ENCODE measurements at regions not wholly inside any gene's neighbourhood (a gene's known extent, or its start where the extent isn't known, plus 50 kb on each side); places are given as distances from the start of the nearest gene placed in this dataset.
"Not testable (repeated sequence)": the region's sequence is repeated elsewhere in the genome, so short reads cannot be mapped to it uniquely, and the experiment has no call there.

DNA sequence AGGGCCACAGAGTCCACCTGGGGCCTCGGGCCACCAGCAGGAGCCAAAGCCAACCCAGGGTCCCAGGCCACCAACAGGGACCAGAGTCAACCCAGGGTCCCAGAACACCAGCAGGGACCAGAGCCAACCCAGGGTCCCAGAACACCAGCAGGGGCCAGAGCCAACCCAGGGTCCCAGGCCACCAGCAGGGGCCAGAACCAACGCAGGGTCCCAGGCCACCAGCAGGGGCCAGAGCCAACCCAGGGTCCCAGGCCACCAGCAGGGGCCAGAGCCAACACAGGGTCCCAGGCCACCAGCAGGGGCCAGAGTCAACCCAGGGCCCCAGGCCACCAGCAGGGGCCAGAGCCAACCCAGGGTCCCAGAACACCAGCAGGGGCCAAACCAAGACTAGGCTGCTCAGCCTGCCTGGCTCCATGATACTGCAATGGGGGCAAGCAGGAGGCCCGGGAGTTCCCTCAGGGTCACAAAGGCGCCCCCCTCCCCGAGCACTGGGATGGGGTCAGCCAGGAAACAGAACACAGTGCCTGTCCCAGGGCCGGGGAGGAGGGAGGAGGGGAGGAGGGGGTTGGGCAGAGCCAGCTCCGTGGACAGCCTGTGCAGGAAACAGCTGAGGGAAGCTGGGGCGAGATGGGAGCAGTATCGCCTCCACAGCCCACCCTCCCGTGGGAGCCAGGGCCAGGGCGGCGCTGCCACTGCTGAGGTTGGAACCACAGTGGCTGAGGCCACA is 62.0 kb upstream of the PRR5 start:
- WGBS = 53% methylated on average over 12 of the region's 12 CpGs
- Histone ChIP-seq H3K9me3 (ENCODE audit: control insufficient read depth in 4 of 4, low read length in 3 of 4) (no peaks in the 10 kb centered on the region), H3K9ac (ENCODE audit: low read depth in 1 of 2, low read length in 2 of 2) (no peak overlapping the region), H3K27me3 (ENCODE audit: control insufficient read depth in 4 of 4, insufficient read depth in 4 of 4, low read length in 3 of 4) (no peaks in the 10 kb centered on the region), H3K4me1 (ENCODE audit: control insufficient read depth in 4 of 4, insufficient read depth in 4 of 4, low read length in 3 of 4) (no peaks in the 10 kb centered on the region), H3K4me3 (ENCODE audit: low read depth in 1 of 3, low read length in 3 of 3) (no peak overlapping the region), H3K36me3 (ENCODE audit: control insufficient read depth in 4 of 4, insufficient read depth in 3 of 4, low read depth in 1 of 4, low read length in 3 of 4) (no peaks in the 10 kb centered on the region), H3K27ac (ENCODE audit: low read depth in 1 of 2, low read length in 2 of 2) (peak overlapping the region; percentile 56 to 63)
- TF ChIP-seq HNF4G (IDR thresholded peaks at IDR 0.05) = no peak
- TF ChIP-seq YY1 (IDR thresholded peaks at IDR 0.05) = no peak
- no peak for TF ChIP-seq JUND (IDR thresholded peaks at IDR 0.05)
- TF ChIP-seq FOXA2 (IDR thresholded peaks at IDR 0.05) = no peak
- TF ChIP-seq, protein P1, sequence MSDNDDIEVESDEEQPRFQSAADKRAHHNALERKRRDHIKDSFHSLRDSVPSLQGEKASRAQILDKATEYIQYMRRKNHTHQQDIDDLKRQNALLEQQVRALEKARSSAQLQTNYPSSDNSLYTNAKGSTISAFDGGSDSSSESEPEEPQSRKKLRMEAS (IDR thresholded peaks at IDR 0.05) = no peak
- TF ChIP-seq NR2F2 (IDR thresholded peaks at IDR 0.05) = peak; percentile 69
- TF ChIP-seq RXRA (IDR thresholded peaks at IDR 0.05) = peak in 1 of 2 donors; percentile 38
- TF ChIP-seq, protein P2, sequence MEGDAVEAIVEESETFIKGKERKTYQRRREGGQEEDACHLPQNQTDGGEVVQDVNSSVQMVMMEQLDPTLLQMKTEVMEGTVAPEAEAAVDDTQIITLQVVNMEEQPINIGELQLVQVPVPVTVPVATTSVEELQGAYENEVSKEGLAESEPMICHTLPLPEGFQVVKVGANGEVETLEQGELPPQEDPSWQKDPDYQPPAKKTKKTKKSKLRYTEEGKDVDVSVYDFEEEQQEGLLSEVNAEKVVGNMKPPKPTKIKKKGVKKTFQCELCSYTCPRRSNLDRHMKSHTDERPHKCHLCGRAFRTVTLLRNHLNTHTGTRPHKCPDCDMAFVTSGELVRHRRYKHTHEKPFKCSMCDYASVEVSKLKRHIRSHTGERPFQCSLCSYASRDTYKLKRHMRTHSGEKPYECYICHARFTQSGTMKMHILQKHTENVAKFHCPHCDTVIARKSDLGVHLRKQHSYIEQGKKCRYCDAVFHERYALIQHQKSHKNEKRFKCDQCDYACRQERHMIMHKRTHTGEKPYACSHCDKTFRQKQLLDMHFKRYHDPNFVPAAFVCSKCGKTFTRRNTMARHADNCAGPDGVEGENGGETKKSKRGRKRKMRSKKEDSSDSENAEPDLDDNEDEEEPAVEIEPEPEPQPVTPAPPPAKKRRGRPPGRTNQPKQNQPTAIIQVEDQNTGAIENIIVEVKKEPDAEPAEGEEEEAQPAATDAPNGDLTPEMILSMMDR (IDR thresholded peaks at IDR 0.05; ENCODE audit: low read depth, low read length, missing input control) = no peak
- TF ChIP-seq, protein P3, sequence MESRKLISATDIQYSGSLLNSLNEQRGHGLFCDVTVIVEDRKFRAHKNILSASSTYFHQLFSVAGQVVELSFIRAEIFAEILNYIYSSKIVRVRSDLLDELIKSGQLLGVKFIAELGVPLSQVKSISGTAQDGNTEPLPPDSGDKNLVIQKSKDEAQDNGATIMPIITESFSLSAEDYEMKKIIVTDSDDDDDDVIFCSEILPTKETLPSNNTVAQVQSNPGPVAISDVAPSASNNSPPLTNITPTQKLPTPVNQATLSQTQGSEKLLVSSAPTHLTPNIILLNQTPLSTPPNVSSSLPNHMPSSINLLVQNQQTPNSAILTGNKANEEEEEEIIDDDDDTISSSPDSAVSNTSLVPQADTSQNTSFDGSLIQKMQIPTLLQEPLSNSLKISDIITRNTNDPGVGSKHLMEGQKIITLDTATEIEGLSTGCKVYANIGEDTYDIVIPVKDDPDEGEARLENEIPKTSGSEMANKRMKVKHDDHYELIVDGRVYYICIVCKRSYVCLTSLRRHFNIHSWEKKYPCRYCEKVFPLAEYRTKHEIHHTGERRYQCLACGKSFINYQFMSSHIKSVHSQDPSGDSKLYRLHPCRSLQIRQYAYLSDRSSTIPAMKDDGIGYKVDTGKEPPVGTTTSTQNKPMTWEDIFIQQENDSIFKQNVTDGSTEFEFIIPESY (IDR thresholded peaks at IDR 0.05) = no peak
- TF ChIP-seq, protein P4, sequence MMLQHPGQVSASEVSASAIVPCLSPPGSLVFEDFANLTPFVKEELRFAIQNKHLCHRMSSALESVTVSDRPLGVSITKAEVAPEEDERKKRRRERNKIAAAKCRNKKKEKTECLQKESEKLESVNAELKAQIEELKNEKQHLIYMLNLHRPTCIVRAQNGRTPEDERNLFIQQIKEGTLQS (IDR thresholded peaks at IDR 0.05) = no peak
- no peak for TF ChIP-seq RAD21 (IDR thresholded peaks at IDR 0.05)
- no peak for TF ChIP-seq TAF1 (conservative IDR thresholded peaks at IDR 0.05)
- no peak for TF ChIP-seq FOXA1 (IDR thresholded peaks at IDR 0.05)
- no peak for TF ChIP-seq EGR1 (IDR thresholded peaks at IDR 0.05; ENCODE audit: low read depth in 2 of 2)
- no peak for TF ChIP-seq HNF4A (conservative IDR thresholded peaks at IDR 0.05)
- peak; percentile 21 for TF ChIP-seq SP1 (IDR thresholded peaks at IDR 0.05)
- DNase-seq (ENCODE audit: low spot score) = peak; percentile 20

DNA sequence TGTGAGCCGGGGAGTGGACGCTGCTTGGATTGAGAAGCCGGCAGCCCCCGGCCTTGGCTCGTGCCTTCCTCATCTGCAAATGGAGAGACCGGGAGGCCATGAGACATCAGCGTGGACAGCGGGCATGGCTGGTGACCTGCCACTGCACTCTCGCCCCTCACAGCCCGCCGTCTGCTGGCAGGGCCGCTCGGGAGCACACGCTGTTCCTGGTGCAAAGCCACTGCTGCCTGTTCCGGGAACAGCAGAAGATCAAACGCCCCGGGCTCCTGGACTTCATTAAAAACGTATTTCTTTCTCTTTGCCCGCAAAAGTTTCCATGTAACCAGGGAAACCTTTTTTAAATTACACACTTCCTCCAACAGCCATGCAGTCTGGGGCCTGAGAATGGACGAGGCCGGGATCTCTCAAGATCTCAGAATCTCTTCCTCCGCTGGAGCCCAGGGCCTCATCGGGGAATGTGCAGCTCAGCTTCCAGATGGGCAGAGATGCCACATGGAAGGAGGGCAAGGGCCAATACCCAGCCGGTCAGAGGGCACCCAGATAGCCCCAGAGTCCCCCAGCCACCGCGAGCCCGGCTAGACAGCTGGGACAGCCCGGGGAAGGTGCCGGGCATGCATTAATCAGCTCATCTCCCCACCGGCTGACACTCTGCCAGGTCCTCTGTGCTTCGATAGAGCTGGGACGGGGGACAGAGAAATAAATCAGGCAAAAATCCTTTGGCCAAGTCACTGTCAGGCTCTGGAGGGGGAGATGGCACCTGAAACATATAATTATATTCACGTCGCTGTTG is 62.8 kb upstream of the PRR5 start:
- peak; percentile 31 for DNase-seq (ENCODE audit: low spot score)
- Histone ChIP-seq H3K27ac (ENCODE audit: low read depth in 1 of 2, low read length in 2 of 2) (peak overlapping the region; percentile 56 to 63), H3K4me1 (ENCODE audit: control insufficient read depth in 4 of 4, insufficient read depth in 4 of 4, low read length in 3 of 4) (no peaks in the 10 kb centered on the region), H3K36me3 (ENCODE audit: control insufficient read depth in 4 of 4, insufficient read depth in 3 of 4, low read depth in 1 of 4, low read length in 3 of 4) (no peaks in the 10 kb centered on the region), H3K27me3 (ENCODE audit: control insufficient read depth in 4 of 4, insufficient read depth in 4 of 4, low read length in 3 of 4) (no peaks in the 10 kb centered on the region), H3K9ac (ENCODE audit: low read depth in 1 of 2, low read length in 2 of 2) (no peak overlapping the region), H3K9me3 (ENCODE audit: control insufficient read depth in 4 of 4, low read length in 3 of 4) (no peaks in the 10 kb centered on the region), H3K4me3 (ENCODE audit: low read depth in 1 of 3, low read length in 3 of 3) (no peak overlapping the region)
- peak; percentile 56 for TF ChIP-seq NR2F2 (IDR thresholded peaks at IDR 0.05)
- TF ChIP-seq RXRA (IDR thresholded peaks at IDR 0.05) = peak in 1 of 2 donors; percentile 29
- peak; percentile 34 for TF ChIP-seq SP1 (IDR thresholded peaks at IDR 0.05)
- no peak for TF ChIP-seq GABPA (IDR thresholded peaks at IDR 0.05 in 1 of 2, conservative IDR thresholded peaks at IDR 0.05 in 1 of 2)
- WGBS = 78% methylated on average over 34 of the region's 34 CpGs

DNA sequence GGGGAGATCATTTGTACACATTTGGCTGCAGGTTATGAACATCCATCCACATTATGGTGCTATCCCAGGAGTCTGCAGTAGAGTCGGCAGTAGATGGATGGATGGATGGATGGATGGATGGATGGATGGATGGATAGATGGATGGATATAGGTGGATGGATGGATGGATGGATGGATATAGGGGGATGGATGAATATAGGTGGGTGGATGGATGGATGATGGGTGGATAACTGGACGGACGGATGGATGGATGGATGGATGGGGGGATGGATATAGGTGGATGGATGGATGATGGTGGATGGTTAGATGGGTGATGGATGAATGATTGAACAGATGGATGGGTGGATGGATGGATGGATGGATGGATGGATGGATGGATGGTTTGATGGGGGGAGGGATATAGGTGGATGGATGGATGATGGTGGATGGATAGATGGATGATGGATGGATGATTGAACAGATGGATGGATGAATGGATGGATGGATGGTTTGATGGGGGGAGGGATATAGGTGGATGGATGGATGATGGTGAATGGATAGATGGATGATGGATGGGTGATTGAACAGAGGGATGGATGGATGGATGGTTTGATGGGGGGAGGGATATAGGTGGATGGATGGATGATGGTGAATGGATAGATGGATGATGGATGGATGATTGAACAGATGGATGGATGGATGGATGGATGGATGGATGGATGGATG is 65.3 kb upstream of the PRR5 start:
- not testable (repeated sequence) for H3K4me3 ChIP-seq (ENCODE audit: low read depth in 1 of 3, low read length in 3 of 3); H3K27me3 ChIP-seq (ENCODE audit: control insufficient read depth in 4 of 4, insufficient read depth in 4 of 4, low read length in 3 of 4); H3K36me3 ChIP-seq (ENCODE audit: control insufficient read depth in 4 of 4, insufficient read depth in 3 of 4, low read depth in 1 of 4, low read length in 3 of 4); H3K4me1 ChIP-seq (ENCODE audit: control insufficient read depth in 4 of 4, insufficient read depth in 4 of 4, low read length in 3 of 4); H3K9ac ChIP-seq (ENCODE audit: low read depth in 1 of 2, low read length in 2 of 2); H3K9me3 ChIP-seq (ENCODE audit: control insufficient read depth in 4 of 4, low read length in 3 of 4); DNase-seq (ENCODE audit: low spot score); H3K27ac ChIP-seq (ENCODE audit: low read depth in 1 of 2, low read length in 2 of 2)
- 91% methylated on average over 3 of the region's 3 CpGs for WGBS

DNA sequence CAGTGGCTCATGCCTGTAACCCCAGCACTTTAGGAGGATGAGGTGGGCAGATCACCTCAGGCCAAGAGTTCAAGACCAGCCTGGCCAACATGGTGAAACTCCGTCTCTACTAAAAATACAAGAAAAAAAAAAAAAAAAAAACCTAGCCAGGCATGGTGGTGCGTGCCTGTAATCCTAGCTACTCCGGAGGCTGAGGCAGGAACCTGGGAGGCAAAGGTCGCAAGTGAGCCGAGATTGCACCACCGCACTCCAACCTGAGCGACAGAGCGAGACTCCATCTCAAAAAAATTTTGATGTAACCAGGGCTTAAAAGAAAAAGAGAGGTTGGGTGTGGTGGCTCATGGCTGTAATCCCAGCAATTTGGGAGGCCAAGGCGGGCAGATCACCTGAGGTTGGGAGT is 66.4 kb upstream of the PRR5 start:
- not testable (repeated sequence) for H3K27ac ChIP-seq (ENCODE audit: low read depth in 1 of 2, low read length in 2 of 2); H3K4me1 ChIP-seq (ENCODE audit: control insufficient read depth in 4 of 4, insufficient read depth in 4 of 4, low read length in 3 of 4); H3K27me3 ChIP-seq (ENCODE audit: control insufficient read depth in 4 of 4, insufficient read depth in 4 of 4, low read length in 3 of 4); H3K4me3 ChIP-seq (ENCODE audit: low read depth in 1 of 3, low read length in 3 of 3); DNase-seq (ENCODE audit: low spot score); H3K36me3 ChIP-seq (ENCODE audit: control insufficient read depth in 4 of 4, insufficient read depth in 3 of 4, low read depth in 1 of 4, low read length in 3 of 4); H3K9ac ChIP-seq (ENCODE audit: low read depth in 1 of 2, low read length in 2 of 2); H3K9me3 ChIP-seq (ENCODE audit: control insufficient read depth in 4 of 4, low read length in 3 of 4)
- WGBS = 59% methylated on average over 9 of the region's 9 CpGs

Data from liver (tissue), 8 donors.